PC-9 (cell line): ENCODE measurements at regions not wholly inside any gene's neighbourhood (a gene's known extent, or its start where the extent isn't known, plus 50 kb on each side); places are given as distances from the start of the nearest gene placed in this dataset.

Source experiments
- EZH2 ChIP-seq: fragments of 200-600 bp; sonication (generic); IDR thresholded peaks from 2 replicates; pipeline ENCODE4 v1.8.0; 2017; ENCODE audit warnings: antibody characterized with exemption, low read depth
- TF ChIP-seq, protein P1 (sequence below): fragments of 200-600 bp; sonication (generic); conservative IDR thresholded peaks from 2 replicates; pipeline ENCODE4 v1.6.1; 2017; ENCODE audit warnings: mixed run types, antibody characterized with exemption, mild to moderate bottlenecking, moderate library complexity

GRCh38 chr9:99411068-99411467 is 189.0 kb downstream of the SEC61B start:
- TF ChIP-seq, protein P1, sequence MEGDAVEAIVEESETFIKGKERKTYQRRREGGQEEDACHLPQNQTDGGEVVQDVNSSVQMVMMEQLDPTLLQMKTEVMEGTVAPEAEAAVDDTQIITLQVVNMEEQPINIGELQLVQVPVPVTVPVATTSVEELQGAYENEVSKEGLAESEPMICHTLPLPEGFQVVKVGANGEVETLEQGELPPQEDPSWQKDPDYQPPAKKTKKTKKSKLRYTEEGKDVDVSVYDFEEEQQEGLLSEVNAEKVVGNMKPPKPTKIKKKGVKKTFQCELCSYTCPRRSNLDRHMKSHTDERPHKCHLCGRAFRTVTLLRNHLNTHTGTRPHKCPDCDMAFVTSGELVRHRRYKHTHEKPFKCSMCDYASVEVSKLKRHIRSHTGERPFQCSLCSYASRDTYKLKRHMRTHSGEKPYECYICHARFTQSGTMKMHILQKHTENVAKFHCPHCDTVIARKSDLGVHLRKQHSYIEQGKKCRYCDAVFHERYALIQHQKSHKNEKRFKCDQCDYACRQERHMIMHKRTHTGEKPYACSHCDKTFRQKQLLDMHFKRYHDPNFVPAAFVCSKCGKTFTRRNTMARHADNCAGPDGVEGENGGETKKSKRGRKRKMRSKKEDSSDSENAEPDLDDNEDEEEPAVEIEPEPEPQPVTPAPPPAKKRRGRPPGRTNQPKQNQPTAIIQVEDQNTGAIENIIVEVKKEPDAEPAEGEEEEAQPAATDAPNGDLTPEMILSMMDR: no peak
- no peak for TF ChIP-seq EZH2
